ENCODE measurements at regions not wholly inside any gene's neighbourhood (a gene's known extent, or its start where the extent isn't known, plus 50 kb on each side); places are given as distances from the start of the nearest gene placed in this dataset.

DNA sequence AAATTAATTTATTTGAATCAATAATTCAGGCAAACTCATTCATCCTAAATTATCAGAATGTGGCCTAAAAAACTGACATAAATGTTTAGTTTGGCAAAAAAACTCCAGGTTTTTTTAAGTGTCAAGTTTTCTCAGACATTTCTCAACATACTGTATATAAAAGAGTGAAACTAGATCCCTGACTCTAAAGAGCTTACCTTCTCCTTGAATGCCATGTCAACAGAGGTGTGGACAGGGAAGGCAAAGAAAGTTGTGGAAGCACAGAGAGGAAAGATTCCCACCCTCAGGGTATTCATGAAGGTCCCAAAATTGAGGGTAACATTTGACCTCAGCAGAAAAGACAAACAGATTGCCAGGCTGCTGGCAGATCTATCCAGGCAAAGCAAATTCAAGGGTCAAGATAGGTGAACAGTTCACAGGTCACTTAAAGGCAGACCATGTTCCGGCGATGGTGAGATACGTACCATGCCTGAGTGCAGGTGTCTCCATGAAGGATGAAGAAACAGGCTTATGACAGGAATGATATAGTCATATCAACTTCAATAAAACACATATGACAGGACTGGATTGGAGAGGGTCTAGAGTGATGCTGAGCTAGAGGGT lies 1638.3 kb upstream of the ZEB2 start:
- no peak for DNase-seq (ENCODE audit: low read depth)
- TF ChIP-seq, protein P1, sequence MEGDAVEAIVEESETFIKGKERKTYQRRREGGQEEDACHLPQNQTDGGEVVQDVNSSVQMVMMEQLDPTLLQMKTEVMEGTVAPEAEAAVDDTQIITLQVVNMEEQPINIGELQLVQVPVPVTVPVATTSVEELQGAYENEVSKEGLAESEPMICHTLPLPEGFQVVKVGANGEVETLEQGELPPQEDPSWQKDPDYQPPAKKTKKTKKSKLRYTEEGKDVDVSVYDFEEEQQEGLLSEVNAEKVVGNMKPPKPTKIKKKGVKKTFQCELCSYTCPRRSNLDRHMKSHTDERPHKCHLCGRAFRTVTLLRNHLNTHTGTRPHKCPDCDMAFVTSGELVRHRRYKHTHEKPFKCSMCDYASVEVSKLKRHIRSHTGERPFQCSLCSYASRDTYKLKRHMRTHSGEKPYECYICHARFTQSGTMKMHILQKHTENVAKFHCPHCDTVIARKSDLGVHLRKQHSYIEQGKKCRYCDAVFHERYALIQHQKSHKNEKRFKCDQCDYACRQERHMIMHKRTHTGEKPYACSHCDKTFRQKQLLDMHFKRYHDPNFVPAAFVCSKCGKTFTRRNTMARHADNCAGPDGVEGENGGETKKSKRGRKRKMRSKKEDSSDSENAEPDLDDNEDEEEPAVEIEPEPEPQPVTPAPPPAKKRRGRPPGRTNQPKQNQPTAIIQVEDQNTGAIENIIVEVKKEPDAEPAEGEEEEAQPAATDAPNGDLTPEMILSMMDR (conservative IDR thresholded peaks at IDR 0.05; ENCODE audit: low read depth, low read length) = no peak
- no peak overlapping the region for H3K4me3 ChIP-seq (ENCODE audit: low read depth, low read length)

GRCh38 chr2:146147448-146148012 lies 1627.6 kb upstream of the ZEB2 start:
- TF ChIP-seq, protein P1 (conservative IDR thresholded peaks at IDR 0.05; ENCODE audit: low read depth, low read length) = peak; percentile 29
- no peak for DNase-seq (ENCODE audit: low read depth)
- no peak overlapping the region for H3K4me3 ChIP-seq (ENCODE audit: low read depth, low read length)

- no peak overlapping the region for H3K4me3 ChIP-seq (ENCODE audit: low read depth, low read length)
- DNase-seq (ENCODE audit: low read depth) = no peak
- TF ChIP-seq, protein P1 (conservative IDR thresholded peaks at IDR 0.05; ENCODE audit: low read depth, low read length) = no peak
Measured at GRCh38 chr2:146143971-146144370, 1624.1 kb upstream of the ZEB2 start.

DNA sequence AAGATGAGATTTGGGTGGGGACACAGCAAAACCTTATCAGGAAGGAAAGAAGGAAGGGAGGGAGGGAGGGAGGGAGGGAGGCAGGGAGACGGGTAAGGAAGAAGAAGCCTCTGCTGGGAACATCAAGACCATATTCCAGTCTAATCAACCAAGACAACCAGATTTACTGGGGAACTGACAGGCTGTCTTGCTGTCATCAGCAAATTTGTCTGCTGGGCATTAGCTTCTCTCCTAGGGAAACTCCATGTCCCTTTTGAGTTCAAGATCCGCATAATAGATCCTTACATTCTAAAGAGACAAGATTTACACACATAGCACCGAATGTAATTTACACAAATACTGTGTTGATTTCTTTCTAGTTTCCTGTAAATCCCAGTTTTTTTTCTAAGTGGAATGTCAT lies 1618.9 kb upstream of the ZEB2 start:
- TF ChIP-seq, protein P1 (conservative IDR thresholded peaks at IDR 0.05; ENCODE audit: low read depth, low read length) = no peak
- no peak overlapping the region for H3K4me3 ChIP-seq (ENCODE audit: low read depth, low read length)
- no peak for DNase-seq (ENCODE audit: low read depth)

GRCh38 chr2:146135245-146135644 lies 1615.3 kb upstream of the ZEB2 start:
- no peak overlapping the region for H3K4me3 ChIP-seq (ENCODE audit: low read depth, low read length)
- no peak for DNase-seq (ENCODE audit: low read depth)
- TF ChIP-seq, protein P1 (conservative IDR thresholded peaks at IDR 0.05; ENCODE audit: low read depth, low read length) = no peak

DNA sequence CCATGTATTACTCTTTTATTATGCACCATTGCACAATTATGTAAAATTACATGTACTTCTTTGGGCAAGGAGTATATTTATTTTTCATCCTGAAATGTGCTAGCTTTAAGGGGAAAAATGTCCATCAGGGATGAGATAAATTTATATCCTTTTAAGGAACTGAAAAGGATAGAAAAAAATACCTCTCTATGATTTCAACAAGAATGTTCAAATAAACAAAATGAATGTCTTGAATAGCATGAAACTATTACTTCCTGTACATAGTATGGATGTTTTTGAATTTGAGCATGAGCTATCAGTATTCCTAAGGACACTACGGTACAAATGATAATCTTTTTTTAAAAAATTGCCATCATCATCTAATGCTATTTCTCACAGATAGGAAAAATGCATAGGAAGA lies 1611.9 kb upstream of the ZEB2 start:
- no peak overlapping the region for H3K4me3 ChIP-seq (ENCODE audit: low read depth, low read length)

More for the DNA sequence above, 1611.9 kb upstream of the ZEB2 start:
- no peak for DNase-seq (ENCODE audit: low read depth)
- TF ChIP-seq, protein P1 (conservative IDR thresholded peaks at IDR 0.05; ENCODE audit: low read depth, low read length) = no peak
